22Rv1 (cell line): ENCODE measurements at regions not wholly inside any gene's neighbourhood (a gene's known extent, or its start where the extent isn't known, plus 50 kb on each side); places are given as distances from the start of the nearest gene placed in this dataset.

ENCODE experiments used
- H3K27ac ChIP-seq: fragments of 450-650 bp; 2 replicates; pipeline ENCODE4 v1.5.1; 2017
- ZFX ChIP-seq: fragments of 450-650 bp; IDR thresholded peaks from 2 replicates; pipeline ENCODE4 v1.6.1; 2017; ENCODE audit warnings: antibody characterized with exemption, borderline replicate concordance
- TF ChIP-seq, protein P1 (sequence below): fragments of 450-650 bp; IDR thresholded peaks from 2 replicates; pipeline ENCODE4 v1.5.1; 2017; ENCODE audit warnings: mild to moderate bottlenecking

DNA sequence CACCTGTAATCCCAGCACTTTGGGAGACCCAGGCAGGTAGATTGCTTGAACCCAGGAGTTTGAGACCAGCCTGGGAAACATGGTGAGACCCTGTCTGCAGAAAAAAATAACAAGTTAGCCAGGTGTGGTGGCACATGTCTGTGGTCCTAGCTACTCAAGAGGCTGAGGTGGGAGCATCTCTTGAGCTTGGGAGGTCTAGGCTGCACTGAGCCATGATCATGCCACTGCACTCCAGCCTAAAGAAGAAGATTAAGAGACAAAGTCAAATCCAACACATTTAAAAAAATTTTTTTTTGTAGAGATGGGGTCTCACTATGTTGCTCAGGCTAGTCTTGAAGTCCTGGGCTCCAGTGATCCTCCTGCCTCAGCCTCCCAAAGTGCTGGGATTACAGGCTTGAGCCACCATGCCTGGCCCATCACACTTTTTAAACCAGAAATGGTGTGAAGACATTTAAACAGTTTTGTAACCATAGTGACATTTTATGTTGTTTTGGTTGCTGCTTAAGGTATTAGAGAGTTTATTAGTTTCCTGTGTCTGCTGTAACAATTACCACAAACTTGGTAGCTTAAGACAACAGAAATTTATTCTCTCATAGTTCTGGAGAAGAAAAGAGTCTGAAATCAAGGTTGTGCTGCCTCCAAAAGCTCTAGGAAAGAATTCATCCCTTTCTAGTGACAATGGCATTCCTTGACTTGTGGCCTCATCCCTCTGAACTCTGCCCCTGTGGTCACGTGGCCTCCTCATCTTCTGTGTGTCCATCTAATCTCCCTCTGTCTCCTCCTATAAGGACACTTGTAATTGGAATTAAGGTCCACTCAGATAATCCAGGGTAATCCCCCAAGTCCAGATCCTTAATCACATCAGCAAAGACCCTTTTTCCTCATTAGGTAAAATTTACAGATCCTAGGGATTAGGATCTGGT, 104.6 kb upstream of the TNFAIP3 start:
- TF ChIP-seq, protein P1, sequence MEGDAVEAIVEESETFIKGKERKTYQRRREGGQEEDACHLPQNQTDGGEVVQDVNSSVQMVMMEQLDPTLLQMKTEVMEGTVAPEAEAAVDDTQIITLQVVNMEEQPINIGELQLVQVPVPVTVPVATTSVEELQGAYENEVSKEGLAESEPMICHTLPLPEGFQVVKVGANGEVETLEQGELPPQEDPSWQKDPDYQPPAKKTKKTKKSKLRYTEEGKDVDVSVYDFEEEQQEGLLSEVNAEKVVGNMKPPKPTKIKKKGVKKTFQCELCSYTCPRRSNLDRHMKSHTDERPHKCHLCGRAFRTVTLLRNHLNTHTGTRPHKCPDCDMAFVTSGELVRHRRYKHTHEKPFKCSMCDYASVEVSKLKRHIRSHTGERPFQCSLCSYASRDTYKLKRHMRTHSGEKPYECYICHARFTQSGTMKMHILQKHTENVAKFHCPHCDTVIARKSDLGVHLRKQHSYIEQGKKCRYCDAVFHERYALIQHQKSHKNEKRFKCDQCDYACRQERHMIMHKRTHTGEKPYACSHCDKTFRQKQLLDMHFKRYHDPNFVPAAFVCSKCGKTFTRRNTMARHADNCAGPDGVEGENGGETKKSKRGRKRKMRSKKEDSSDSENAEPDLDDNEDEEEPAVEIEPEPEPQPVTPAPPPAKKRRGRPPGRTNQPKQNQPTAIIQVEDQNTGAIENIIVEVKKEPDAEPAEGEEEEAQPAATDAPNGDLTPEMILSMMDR = no peak
- no peak for TF ChIP-seq ZFX
- no peak overlapping the region for H3K27ac ChIP-seq

DNA sequence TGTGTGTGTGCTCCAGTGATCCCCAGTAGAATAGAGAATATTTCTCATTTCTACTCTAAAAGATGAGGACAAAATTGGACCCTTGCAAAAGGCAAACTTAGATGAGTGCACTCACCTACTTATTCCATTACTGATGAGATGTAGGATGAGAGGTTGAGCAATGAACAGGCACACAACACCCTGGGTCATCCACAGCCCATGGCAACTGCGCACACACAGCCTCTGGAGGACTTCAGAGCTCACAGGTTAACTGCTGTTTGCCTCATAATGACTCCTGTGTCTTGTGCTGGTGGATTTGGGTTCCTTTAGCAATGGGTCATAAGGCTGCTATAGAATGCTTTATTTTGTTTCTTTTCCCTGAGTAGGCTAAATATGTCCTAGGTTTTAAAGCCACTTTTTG, 103.6 kb upstream of the TNFAIP3 start:
- TF ChIP-seq, protein P1 = no peak
- no peak for TF ChIP-seq ZFX

DNA sequence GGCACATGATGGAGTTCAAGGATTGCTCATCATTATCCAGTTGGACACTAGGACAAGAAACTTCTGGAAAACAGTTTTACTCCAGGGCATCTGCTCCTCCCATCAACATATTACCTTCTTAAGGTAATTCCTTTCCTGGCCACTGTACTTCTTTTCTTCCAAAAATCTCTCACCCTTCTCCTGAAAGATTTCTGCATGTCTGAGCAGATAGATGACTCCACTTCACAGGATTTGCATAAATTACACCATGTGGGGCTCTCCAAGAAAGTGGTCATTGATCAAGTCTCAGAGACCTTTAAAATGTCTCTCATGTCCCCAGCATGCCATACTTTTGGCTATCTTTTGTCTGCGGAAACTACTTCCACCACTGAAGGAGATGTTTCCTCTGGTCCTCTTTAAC, 103.2 kb upstream of the TNFAIP3 start:
- H3K27ac ChIP-seq = no peak overlapping the region
- no peak for TF ChIP-seq ZFX
- TF ChIP-seq, protein P1 = no peak

More for the DNA sequence above, 103.6 kb upstream of the TNFAIP3 start:
- no peak overlapping the region for H3K27ac ChIP-seq

DNA sequence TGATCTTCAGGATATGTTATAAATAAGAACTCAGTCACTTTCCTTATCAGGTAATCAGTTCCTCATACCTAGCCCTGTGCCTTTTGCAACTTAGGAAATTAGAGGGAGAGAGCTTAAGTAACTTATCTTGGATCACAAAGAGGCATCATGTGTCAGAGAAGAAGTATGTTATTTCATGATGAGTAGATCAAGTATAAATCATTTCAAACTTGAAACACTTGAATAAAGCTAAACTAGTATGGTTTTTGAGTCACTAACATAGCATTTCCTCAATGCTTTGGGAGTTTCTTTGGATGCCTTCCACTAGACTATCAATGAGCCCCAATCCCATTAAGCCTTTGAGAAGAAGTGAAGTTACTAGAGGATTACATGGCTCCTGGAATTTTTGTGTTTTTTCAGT, 102.6 kb upstream of the TNFAIP3 start:
- H3K27ac ChIP-seq = no peak overlapping the region
- TF ChIP-seq, protein P1 = no peak
- TF ChIP-seq ZFX = no peak

DNA sequence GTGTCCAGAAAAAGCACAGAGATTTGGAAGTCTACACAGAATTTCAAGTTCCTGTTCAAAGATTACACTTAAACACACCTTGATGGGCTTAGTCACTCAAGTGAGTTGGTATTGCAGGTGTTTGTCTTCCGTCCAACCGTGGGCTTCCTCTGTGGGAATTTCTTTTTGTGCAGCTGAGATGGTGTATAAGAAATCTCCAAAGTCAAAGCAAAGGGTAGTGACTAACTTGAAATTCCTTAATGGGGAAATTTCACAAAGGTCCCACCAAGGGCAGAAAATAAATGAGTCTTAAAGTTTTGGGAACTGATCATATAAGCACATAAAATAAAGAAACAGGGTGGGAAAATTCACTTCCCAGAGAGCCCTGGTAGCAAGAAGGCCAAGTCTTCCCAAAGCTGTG, 102.0 kb upstream of the TNFAIP3 start:
- no peak overlapping the region for H3K27ac ChIP-seq

DNA sequence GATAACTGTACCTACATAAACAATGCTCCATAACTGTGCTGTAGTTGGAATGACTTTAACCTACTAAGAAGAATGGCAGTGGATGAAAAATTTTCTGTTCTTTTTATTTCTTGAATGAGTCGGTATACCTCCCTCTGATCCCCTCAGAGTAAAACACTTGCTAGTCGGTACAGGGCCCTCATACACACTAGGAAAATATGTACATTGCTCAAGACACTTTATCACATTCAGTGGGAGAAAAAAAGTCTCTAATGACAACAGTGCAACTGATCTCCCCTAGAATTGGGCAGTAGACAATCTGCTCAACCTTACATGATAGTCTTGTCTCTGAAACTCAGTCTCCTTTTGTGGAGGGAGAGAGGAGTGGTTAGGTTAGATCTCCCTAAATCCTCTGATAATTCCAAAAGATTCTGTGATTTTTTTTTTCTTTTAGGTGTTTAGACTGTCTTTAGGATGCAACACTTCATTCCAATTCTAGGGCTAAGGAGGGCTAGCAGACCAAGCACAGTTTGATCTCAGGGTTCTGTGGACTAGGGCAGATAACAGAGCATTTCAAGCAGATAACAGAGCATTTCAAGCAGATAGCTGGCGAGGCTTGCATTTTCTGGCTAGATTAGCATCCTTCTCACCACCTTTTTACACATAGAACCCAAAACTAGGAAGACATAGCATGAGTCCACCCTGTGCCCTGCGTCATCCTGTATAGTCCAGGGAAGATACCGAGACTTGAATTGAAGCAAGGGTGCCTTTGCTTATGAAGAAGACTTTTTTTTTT, 100.3 kb upstream of the TNFAIP3 start:
- no peak overlapping the region for H3K27ac ChIP-seq
- TF ChIP-seq, protein P1 = no peak
- no peak for TF ChIP-seq ZFX

More for the DNA sequence above, 102.0 kb upstream of the TNFAIP3 start:
- TF ChIP-seq, protein P1 = no peak

DNA sequence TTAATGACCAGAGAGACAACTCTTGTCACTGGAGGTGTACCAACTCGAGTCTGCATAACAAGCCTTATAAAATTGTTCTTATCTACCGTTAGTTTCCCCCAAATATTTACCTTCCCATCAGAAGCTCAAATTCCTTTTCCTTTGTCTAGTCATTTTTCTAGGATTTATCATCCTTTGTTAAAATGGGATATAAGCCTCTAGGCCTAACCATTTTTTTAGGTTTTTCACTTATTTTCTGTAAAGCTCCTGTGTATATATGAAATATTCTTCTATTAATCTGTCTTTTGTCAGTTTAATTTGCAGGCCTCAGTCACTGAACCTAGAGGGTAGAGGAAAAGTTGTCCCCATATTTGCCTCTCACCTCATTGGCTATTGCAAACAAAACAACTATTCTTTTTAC, 99.6 kb upstream of the TNFAIP3 start:
- H3K27ac ChIP-seq = no peak overlapping the region
- TF ChIP-seq, protein P1 = no peak
- no peak for TF ChIP-seq ZFX
